Thymus (tissue), 11 donors: ENCODE measurements at regions not wholly inside any gene's neighbourhood (a gene's known extent, or its start where the extent isn't known, plus 50 kb on each side); places are given as distances from the start of the nearest gene placed in this dataset.

Experiments used
- DNase-seq, 9 donors: peaks; one replicate each; pipeline ENCODE4 v3.0.0-alpha.2; 2013; ENCODE audit warnings: low spot score in 9 of 9, low read depth in 6 of 9, missing footprints in 1 of 9
- H3K27ac ChIP-seq, 2 donors: one replicate each; pipeline ENCODE4 v1.5.1; 2013; ENCODE audit warnings: control low read depth in 1 of 2, low read depth in 1 of 2, low read length in 1 of 2, mild to moderate bottlenecking in 1 of 2, moderate library complexity in 1 of 2
- H3K27me3 ChIP-seq, 2 donors: one replicate each; pipeline ENCODE4 v1.5.1; 2013; ENCODE audit warnings: low read length in 1 of 2; ENCODE audit not compliant: control insufficient read depth in 2 of 2, insufficient read depth in 1 of 2
- H3K36me3 ChIP-seq, 2 donors: one replicate each; pipeline ENCODE4 v1.5.1; 2013; ENCODE audit warnings: low read length in 1 of 2, mild to moderate bottlenecking in 1 of 2, moderate library complexity in 1 of 2; ENCODE audit not compliant: control insufficient read depth in 2 of 2, insufficient read depth in 2 of 2
- H3K4me1 ChIP-seq, 2 donors: one replicate each; pipeline ENCODE4 v1.5.1; 2013; ENCODE audit warnings: low read length in 2 of 2; ENCODE audit not compliant: control insufficient read depth in 2 of 2, insufficient read depth in 2 of 2
- H3K4me3 ChIP-seq, 2 donors: one replicate each; pipeline ENCODE4 v1.5.1; 2013; ENCODE audit warnings: low read length in 2 of 2, control low read depth in 1 of 2, mild to moderate bottlenecking in 1 of 2
- H3K9me3 ChIP-seq, 2 donors: one replicate each; pipeline ENCODE4 v1.5.1; 2013; ENCODE audit warnings: low read length in 1 of 2, mild to moderate bottlenecking in 1 of 2; ENCODE audit not compliant: control insufficient read depth in 2 of 2, insufficient read depth in 1 of 2
- WGBS: extraction: QIAGEN DNeasy Blood & Tissue Kit; methylation state at CpG from one replicate; pipeline ENCODE4 v1.1.7; 2013; 5-methylcytosine and 5-hydroxymethylcytosine counted together
- donor health status: healthy.

- DNase-seq = no peak
- no peak overlapping the region for H3K27ac ChIP-seq
- H3K36me3 ChIP-seq = no peaks in the 10 kb centered on the region
- H3K4me3 ChIP-seq = no peak overlapping the region
- H3K9me3 ChIP-seq = no peaks in the 10 kb centered on the region
- peaks cover 2 to 21% of the 10 kb centered on the region in 2 donors for H3K27me3 ChIP-seq
- no peaks in the 10 kb centered on the region for H3K4me1 ChIP-seq
- 94% methylated on average over 6 of the region's 6 CpGs for WGBS
Measured at GRCh38 chr6:99096170-99096569, 148.4 kb upstream of the FBXL4 start.

GRCh38 chr6:99093456-99094190 is 145.9 kb upstream of the FBXL4 start:
- DNase-seq = no peak
- H3K27me3 ChIP-seq = peaks cover 2 to 21% of the 10 kb centered on the region in 2 donors
- no peaks in the 10 kb centered on the region for H3K9me3 ChIP-seq
- H3K4me1 ChIP-seq = no peaks in the 10 kb centered on the region
- H3K36me3 ChIP-seq = no peaks in the 10 kb centered on the region
- H3K4me3 ChIP-seq = no peak overlapping the region
- WGBS = 59% methylated on average over 13 of the region's 13 CpGs
- H3K27ac ChIP-seq = no peak overlapping the region

GRCh38 chr6:99092461-99092860 is 144.7 kb upstream of the FBXL4 start:
- H3K27ac ChIP-seq = no peak overlapping the region
- H3K4me3 ChIP-seq = no peak overlapping the region
- no peak for DNase-seq
- peaks cover 2 to 21% of the 10 kb centered on the region in 2 donors for H3K27me3 ChIP-seq
- H3K9me3 ChIP-seq = no peaks in the 10 kb centered on the region
- 30% methylated on average over 7 of the region's 7 CpGs for WGBS
- H3K36me3 ChIP-seq = no peaks in the 10 kb centered on the region
- no peaks in the 10 kb centered on the region for H3K4me1 ChIP-seq

GRCh38 chr6:99091985-99092384 is 144.2 kb upstream of the FBXL4 start:
- peaks cover 2 to 21% of the 10 kb centered on the region in 2 donors for H3K27me3 ChIP-seq
- 83% methylated on average over 5 of the region's 5 CpGs for WGBS
- no peak overlapping the region for H3K27ac ChIP-seq
- no peaks in the 10 kb centered on the region for H3K36me3 ChIP-seq
- no peak overlapping the region for H3K4me3 ChIP-seq
- H3K9me3 ChIP-seq = no peaks in the 10 kb centered on the region
- H3K4me1 ChIP-seq = no peaks in the 10 kb centered on the region
- no peak for DNase-seq

- H3K36me3 ChIP-seq = no peaks in the 10 kb centered on the region
- H3K27ac ChIP-seq = no peak overlapping the region
- H3K4me3 ChIP-seq = no peak overlapping the region
- no peaks in the 10 kb centered on the region for H3K9me3 ChIP-seq
- no peaks in the 10 kb centered on the region for H3K27me3 ChIP-seq
- 44% methylated on average over 2 of the region's 2 CpGs for WGBS
- DNase-seq = no peak
- H3K4me1 ChIP-seq = no peaks in the 10 kb centered on the region
Measured at GRCh38 chr6:99080191-99080590, 132.4 kb upstream of the FBXL4 start.

- no peaks in the 10 kb centered on the region for H3K9me3 ChIP-seq
- DNase-seq = no peak
- H3K27me3 ChIP-seq = no peaks in the 10 kb centered on the region
- WGBS = 94% methylated on average over 2 of the region's 2 CpGs
- H3K27ac ChIP-seq = no peak overlapping the region
- no peaks in the 10 kb centered on the region for H3K4me1 ChIP-seq
- H3K4me3 ChIP-seq = no peak overlapping the region
- no peaks in the 10 kb centered on the region for H3K36me3 ChIP-seq
Measured at GRCh38 chr6:99079058-99079457, 131.3 kb upstream of the FBXL4 start.

- Histone ChIP-seq H3K27me3 (no peaks in the 10 kb centered on the region), H3K9me3 (no peaks in the 10 kb centered on the region), H3K27ac (no peak overlapping the region), H3K36me3 (no peaks in the 10 kb centered on the region), H3K4me1 (no peaks in the 10 kb centered on the region), H3K4me3 (no peak overlapping the region)
- no peak for DNase-seq
- 88% methylated on average over 4 of the region's 4 CpGs for WGBS
Measured at GRCh38 chr6:99073223-99073622, 125.5 kb upstream of the FBXL4 start.

GRCh38 chr6:99066044-99066443 is 118.3 kb upstream of the FBXL4 start:
- Histone ChIP-seq H3K27ac (no peak overlapping the region), H3K4me1 (no peaks in the 10 kb centered on the region), H3K36me3 (no peaks in the 10 kb centered on the region), H3K9me3 (no peaks in the 10 kb centered on the region), H3K27me3 (no peaks in the 10 kb centered on the region), H3K4me3 (no peak overlapping the region)
- DNase-seq = no peak
- 84% methylated on average over 3 of the region's 3 CpGs for WGBS

- 96% methylated on average over 2 of the region's 2 CpGs for WGBS
- H3K27ac ChIP-seq = no peak overlapping the region
- H3K36me3 ChIP-seq = no peaks in the 10 kb centered on the region
- H3K4me1 ChIP-seq = no peaks in the 10 kb centered on the region
- no peak for DNase-seq
- H3K9me3 ChIP-seq = no peaks in the 10 kb centered on the region
- H3K27me3 ChIP-seq = no peaks in the 10 kb centered on the region
- no peak overlapping the region for H3K4me3 ChIP-seq
Measured at GRCh38 chr6:99064834-99065233, 117.1 kb upstream of the FBXL4 start.
